CMK (cell line): ENCODE measurements at regions not wholly inside any gene's neighbourhood (a gene's known extent, or its start where the extent isn't known, plus 50 kb on each side); places are given as distances from the start of the nearest gene placed in this dataset.

Experiments
- DNase-seq: peaks from one replicate; pipeline ENCODE4 v3.0.0-alpha.2; 2010; ENCODE audit warnings: low read depth

- DNase-seq: no peak
Observed at GRCh38 chr22:48369789-48370507, 1457.7 kb downstream of the BRD1 start.

- DNase-seq: no peak
Observed at GRCh38 chr22:48368975-48369525, 1458.6 kb downstream of the BRD1 start.

GRCh38 chr22:48367731-48368130 lies 1459.9 kb downstream of the BRD1 start:
- no peak for DNase-seq

- no peak for DNase-seq
Observed at GRCh38 chr22:48366591-48366990, 1461.1 kb downstream of the BRD1 start.

DNA sequence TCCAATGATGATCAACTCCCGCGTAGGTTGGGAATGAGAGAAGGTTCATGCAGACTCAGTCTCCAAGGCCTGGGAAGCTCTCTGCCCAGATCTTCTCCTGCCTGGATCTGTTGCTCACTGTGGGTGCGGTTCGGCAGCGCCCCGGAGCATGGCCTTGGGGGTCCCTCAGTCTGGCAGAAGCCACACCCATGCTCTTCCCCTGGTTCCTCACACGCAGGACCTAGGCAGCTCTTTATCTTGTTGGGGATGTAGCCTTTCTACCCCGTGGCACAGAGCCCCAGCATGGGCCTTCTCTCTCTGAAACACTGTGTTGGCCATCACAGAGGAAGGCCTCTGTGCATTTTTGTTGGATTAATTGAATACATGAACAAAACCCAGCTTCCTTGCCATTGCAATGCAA lies 1461.6 kb downstream of the BRD1 start:
- DNase-seq: no peak

- DNase-seq: no peak
Observed at GRCh38 chr22:48365386-48365785, 1462.3 kb downstream of the BRD1 start.

DNA sequence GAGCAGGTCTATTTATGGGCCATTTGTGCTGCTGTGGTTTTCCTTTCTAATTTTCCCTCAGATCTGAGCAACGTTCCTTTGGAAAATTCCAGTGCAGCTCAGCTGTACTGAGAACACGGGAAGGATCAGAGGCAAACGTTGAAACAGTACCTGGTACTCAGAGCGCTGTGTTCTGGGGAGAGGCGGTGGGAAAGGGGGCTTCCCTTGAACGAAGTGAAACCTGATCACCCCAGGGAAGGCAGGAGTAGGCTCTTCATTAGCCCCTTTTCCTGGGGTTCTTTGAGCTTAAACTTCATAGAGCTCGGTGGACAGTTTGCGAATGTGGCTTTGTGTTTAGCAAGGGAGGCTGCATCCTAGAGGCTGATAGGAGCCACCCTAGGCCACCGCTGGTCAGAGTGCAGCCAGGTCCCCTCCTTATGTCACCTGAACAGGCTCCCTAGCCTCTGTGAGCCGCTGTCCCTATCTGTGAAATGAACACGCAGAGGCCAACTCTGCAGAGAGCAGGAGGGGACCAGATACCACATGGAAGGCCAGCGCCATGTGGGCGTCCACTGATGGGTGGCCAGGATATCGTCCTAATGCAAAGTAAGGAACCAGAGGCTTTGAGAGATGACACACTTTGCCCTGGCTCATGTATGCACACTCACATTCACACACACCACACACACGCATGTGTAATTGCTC lies 1464.8 kb downstream of the BRD1 start:
- DNase-seq: no peak

- no peak for DNase-seq
Observed at GRCh38 chr22:48361099-48361639, 1466.5 kb downstream of the BRD1 start.

GRCh38 chr22:48359613-48359965 lies 1468.1 kb downstream of the BRD1 start:
- no peak for DNase-seq

DNA sequence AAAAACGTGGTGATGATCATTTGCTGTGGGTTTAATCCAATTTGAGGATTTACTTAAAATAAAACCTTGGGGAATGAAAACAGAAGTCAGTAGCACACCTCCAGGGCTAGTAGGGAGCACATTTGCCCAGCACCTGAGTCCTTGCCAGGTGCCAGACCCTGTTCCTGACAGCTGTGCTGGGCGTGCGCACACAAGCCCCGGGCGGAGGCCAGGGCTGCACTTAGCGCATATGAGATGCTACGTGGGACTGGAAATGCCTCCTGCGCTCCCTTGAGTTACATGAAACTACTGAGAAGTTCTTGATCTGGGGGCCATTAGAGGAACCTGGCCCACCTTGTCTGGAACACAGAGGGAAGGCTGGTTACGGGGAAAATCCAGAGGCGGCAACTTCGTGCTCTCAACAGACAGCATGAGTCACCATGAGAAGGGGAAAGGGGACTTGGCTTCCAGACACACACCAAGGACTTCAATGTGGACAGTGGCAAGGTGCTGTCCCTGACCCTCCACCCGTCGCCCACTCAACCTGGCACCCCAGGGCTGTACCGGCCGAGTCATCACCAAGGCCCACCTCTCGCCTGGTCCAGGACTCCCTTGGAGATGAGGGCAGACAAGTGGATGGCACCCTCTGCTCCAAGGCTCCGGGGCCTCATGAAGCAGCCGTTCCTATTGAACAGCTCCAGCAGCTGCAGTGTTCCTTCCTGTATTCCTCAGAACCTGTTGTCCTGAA lies 1468.6 kb downstream of the BRD1 start:
- no peak for DNase-seq

DNA sequence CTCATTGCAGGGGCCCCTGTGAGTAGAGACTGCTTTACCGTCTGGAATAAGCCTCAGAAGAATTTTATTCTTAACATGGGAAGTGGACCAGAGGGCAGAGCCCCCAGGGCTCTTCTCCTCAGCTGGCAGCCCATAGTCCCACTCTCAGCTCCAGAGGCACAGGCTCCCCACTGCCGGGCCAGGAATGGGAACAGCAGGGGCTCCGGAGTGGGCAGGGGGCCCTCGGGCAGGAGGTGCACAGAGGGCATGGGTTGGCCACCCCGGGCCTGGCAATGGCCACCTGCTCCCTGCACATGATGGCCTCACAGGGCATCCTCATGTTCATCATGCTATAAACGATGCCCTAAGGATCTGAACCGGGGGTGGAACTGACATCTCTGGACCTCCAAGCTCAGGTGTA lies 1469.7 kb downstream of the BRD1 start:
- no peak for DNase-seq

GRCh38 chr22:48357196-48357595 lies 1470.5 kb downstream of the BRD1 start:
- DNase-seq: no peak

GRCh38 chr22:48356731-48357130 lies 1470.9 kb downstream of the BRD1 start:
- DNase-seq: no peak

DNA sequence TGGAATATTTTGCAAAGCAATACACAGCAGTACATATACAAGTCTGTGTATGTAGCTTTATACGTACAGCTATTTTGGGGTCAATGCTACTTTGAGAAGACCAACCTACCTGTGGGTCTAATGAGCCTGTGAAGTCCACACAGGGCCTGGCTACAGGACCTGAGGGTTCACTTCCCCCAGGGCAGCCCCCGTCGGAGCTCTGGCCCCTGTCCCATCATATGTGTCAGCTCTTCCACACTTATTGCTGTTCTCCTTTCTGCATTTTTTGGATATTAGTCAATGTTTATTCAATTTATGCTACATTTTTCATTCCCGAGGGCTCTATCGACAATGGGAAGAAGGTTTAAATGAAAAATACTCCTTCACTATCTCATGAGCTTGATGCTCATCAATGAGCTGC lies 1473.6 kb downstream of the BRD1 start:
- no peak for DNase-seq

DNA sequence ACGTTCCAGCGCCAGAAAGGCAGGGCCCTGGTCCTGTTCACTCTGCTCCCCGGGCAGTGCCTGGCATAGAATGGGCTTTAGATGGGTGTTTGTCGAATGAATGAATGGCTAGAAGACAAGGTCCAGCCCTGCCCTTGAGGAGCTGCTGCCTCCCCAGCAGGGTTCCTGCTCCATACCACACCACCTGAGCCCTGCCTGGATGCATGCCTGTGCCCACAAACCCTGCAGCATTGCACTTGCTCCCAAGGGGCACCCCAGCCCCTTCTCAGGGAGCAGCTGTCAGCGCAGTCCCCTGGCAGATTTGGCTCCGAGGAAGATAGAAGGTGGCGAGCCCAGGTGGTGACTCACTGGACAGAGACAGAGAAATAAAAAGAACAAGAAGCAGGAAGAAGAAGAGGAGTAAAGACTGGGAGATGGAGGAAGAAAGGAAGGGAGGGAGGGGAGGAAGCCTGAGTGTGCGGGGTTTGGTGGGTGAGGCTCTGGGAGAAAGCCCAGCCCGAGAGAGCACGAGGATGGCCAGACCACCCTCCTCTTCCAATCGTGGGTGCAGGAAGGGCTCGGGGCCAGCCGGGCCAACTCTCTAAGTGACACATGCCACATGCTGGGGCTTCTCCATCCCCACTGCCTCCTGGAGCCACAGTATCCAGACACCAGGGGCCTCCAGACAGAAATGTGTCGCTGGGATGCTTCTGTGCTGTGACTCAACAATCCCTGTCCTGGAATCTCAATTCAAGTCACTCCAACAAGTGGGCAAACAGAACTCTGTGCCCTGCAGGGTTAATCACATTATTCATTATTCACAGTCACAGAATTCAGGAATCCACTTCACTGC lies 1474.3 kb downstream of the BRD1 start:
- DNase-seq: no peak

DNA sequence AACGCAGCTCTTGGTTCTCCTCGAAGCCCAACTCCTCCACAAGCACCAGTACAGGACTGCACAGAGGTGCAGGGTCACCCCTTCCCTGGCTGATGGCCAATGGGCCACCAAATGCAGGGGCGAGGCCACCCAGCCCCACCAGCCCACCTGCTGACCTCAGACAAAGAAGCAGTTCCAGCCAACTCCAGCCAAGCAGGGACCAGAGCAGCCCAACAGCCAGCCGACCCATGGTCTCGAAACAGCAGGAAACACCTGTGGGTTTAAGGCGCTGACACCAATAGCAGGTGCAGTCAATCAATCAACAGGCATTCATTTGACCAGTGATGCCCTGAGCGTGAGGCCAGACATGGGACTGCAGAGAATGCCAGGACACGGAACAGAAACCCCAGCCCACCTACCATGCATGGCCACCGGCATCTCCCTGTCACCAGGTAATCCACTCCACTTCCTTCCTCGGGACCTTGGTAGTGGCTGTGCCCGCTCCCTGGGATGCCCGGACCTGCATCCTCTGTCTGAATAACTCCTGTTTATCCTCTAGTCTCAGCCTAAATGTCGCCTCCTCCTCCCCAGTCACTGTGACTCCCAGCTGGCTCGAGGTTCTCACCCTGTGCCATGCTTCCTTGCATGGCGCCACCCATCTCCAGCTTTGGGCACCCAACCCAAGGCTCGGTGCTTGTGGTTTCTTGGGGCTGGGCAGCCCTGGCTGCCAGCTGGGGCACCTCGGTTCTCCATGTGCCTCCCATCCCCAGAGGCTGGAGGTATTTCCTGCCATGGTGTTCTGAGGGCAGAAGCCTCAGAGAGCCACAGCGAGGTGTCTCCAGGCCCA lies 1475.4 kb downstream of the BRD1 start:
- DNase-seq: no peak

DNA sequence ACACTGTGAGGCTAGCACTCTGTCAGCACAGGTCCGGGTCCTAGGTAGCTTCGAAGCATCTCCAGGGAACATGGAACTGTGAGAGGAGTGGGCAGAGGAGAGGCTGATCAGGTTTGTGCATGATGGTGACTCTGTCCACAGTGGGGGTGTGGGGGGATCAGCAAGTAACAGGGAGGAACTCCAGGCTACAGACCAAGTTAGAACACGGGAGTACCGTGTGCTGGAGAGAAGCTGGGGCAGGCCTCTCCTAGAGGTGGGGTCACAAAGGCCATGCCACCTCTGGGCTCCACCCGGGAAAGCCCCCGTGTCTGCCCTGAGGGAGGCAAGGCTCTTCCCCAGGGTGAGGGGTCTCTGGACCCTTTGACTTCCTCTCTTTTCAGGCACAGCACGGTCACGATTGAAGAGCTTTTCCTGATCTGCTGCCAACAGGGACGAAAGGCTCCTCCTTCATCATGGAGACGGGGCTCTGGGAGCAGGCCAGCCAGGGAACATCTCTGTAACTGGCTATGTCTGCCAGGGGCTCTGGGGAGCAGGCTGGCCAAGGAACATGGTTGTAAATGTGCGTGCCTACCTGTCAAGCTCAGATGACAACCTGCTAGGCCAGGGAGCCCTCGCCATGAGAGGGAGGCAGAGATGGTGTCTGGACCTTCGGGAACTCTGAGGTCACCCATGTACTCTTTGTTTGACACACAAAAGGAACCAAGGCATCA lies 1476.1 kb downstream of the BRD1 start:
- DNase-seq: no peak

- no peak for DNase-seq
Observed at GRCh38 chr22:48350456-48350855, 1477.2 kb downstream of the BRD1 start.

DNA sequence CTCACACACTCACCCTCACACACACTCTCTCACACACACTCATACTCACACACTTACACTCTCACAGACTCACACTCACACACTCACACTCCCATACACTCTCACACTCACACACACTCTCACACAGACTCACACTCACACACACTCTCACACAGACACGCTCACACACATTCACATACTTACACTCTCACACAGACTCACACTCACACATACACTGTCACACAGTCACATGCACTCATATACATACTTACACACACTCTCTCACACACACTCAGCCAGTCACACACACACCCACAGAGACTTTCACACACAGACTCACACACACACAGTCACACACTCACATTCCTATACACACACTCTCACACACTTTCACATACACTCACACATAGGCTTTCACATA lies 1478.8 kb downstream of the BRD1 start:
- DNase-seq: no peak

GRCh38 chr22:48347311-48347710 lies 1480.4 kb downstream of the BRD1 start:
- no peak for DNase-seq
